ENCODE measurements at regions not wholly inside any gene's neighbourhood (a gene's known extent, or its start where the extent isn't known, plus 50 kb on each side); places are given as distances from the start of the nearest gene placed in this dataset.

DNA sequence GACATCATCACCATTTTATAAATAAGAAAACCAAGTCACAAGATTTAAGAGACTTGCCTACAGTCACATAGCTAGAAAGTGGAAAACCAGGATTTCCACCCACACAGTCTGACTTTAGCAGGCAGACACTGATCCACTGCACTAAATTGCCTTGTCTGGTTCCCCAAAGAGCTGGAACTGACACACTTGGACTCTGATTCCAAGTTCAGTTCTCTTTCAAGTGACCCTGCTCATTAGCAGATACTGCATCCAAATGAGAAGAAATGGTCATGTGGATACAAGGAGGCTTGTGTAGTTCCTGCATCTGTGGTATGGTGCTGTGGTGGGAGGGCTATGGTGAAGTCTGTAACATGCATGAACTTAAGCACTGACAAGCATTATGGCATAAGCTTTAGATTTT is 180.1 kb upstream of the MKLN1 start:
- no peak overlapping the region for H3K4me3 Mint-ChIP-seq (ENCODE audit: unreplicated experiment)
- BruUV-seq (replicated peaks): no TSS peak
- H3K36me3 Mint-ChIP-seq (ENCODE audit: insufficient read depth, unreplicated experiment): no peaks in the 10 kb centered on the region
- no peak overlapping the region for H3K27ac Mint-ChIP-seq (ENCODE audit: low read depth, unreplicated experiment)
- no peaks in the 10 kb centered on the region for H3K9me3 Mint-ChIP-seq (ENCODE audit: unreplicated experiment)
- no peak for DNase-seq (ENCODE audit: unreplicated experiment)
- CTCF ChIA-PET: interaction anchor here (0.7 to 1.1 kb wide), 2 partner anchors 13 to 159 kb away, joined by 3 read pairs; no protein-coding TSS in a partner anchor
- no peaks in the 10 kb centered on the region for H3K27me3 Mint-ChIP-seq (ENCODE audit: insufficient read depth, unreplicated experiment)
- peaks cover 17% of the 10 kb centered on the region for H3K4me1 Mint-ChIP-seq (ENCODE audit: insufficient read depth, unreplicated experiment)
- intact Hi-C loops (cut with micrococcal nuclease): no loop called here
- POLR2A ChIA-PET: interaction anchor here (0.7 kb wide), 1 partner anchor 37 kb away, joined by 4 read pairs; no protein-coding TSS in a partner anchor
- TF ChIP-seq, protein P1, sequence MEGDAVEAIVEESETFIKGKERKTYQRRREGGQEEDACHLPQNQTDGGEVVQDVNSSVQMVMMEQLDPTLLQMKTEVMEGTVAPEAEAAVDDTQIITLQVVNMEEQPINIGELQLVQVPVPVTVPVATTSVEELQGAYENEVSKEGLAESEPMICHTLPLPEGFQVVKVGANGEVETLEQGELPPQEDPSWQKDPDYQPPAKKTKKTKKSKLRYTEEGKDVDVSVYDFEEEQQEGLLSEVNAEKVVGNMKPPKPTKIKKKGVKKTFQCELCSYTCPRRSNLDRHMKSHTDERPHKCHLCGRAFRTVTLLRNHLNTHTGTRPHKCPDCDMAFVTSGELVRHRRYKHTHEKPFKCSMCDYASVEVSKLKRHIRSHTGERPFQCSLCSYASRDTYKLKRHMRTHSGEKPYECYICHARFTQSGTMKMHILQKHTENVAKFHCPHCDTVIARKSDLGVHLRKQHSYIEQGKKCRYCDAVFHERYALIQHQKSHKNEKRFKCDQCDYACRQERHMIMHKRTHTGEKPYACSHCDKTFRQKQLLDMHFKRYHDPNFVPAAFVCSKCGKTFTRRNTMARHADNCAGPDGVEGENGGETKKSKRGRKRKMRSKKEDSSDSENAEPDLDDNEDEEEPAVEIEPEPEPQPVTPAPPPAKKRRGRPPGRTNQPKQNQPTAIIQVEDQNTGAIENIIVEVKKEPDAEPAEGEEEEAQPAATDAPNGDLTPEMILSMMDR (IDR thresholded peaks at IDR 0.05; ENCODE audit: unreplicated experiment): no peak

DNA sequence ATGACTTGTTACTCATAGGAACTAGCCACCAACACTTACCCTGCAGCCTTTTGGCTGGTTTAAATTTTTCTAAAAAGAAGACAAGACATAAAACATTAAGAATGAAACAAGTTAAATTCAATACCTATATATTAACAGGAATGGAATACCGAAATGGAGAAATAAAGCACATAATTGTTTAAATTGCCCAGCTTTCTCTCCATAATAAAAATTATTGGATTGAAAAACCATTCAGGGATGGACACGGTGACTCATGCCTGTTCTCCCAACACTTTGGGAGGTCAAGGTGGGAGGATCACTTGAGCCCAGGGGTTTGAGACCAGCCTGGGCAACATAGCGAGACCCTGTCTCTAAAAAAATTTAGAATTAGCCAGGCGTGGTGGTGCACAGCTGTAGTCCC is 179.4 kb upstream of the MKLN1 start:
- Mint-ChIP-seq H3K9me3 (ENCODE audit: unreplicated experiment) (no peaks in the 10 kb centered on the region), H3K27me3 (ENCODE audit: insufficient read depth, unreplicated experiment) (no peaks in the 10 kb centered on the region), H3K4me1 (ENCODE audit: insufficient read depth, unreplicated experiment) (peaks cover 17% of the 10 kb centered on the region), H3K27ac (ENCODE audit: low read depth, unreplicated experiment) (no peak overlapping the region), H3K4me3 (ENCODE audit: unreplicated experiment) (no peak overlapping the region), H3K36me3 (ENCODE audit: insufficient read depth, unreplicated experiment) (no peaks in the 10 kb centered on the region)
- DNase-seq (ENCODE audit: unreplicated experiment): no peak
- intact Hi-C loops (cut with micrococcal nuclease): no loop called here
- BruUV-seq (replicated peaks): no TSS peak
- TF ChIP-seq, protein P1 (IDR thresholded peaks at IDR 0.05; ENCODE audit: unreplicated experiment): no peak
- ChIA-PET POLR2A (interaction anchor here (0.7 kb wide), 1 partner anchor 37 kb away, joined by 4 read pairs; no protein-coding TSS in a partner anchor), CTCF (interaction anchor here (1.1 kb wide), 1 partner anchor 13 kb away, joined by 3 read pairs; no protein-coding TSS in a partner anchor)

DNA sequence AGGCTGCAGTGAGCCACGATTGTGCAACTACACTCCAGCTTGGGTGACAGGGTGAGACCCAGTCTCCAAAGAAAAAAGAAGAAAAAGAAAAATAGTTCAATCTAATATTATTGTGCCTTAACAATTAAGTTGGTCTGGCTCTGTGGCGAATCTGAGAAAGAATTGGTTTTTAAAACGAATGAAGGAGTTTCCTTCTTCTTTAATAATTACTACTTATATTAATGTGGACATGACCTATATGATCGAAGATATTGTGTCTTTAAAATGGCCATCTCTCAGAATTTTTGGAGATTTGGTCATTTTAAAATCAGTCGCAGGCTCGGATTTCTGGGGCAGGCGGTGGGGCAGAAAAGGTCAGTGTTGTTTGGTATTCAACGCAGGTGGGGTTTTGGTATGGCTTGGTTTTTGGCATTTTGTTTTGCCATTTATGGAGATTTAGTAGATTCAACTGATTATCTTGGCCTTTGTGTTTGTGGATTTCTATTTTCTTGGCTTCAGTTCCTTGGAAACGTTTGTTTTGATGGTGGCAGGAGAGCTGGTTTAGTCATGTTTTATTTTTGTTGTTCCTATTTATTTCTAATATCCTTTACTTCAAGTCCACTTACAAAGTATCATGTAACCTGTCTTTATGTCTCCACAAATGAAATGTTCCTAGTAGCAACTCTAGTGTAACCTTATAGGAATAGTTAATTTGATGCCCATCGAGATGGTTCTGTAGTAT is 178.8 kb upstream of the MKLN1 start:
- H3K4me3 Mint-ChIP-seq (ENCODE audit: unreplicated experiment): no peak overlapping the region
- ChIA-PET CTCF (interaction anchor here (0.8 kb wide), 1 partner anchor 16 kb away, joined by 4 read pairs; no protein-coding TSS in a partner anchor), POLR2A (interaction anchor here (0.6 to 1.5 kb wide), 3 partner anchors 16 to 42 kb away, joined by 3 to 6 read pairs (median 3); no protein-coding TSS in a partner anchor)
- no TSS peak for BruUV-seq (replicated peaks)
- no peak overlapping the region for H3K27ac Mint-ChIP-seq (ENCODE audit: low read depth, unreplicated experiment)
- no peaks in the 10 kb centered on the region for H3K9me3 Mint-ChIP-seq (ENCODE audit: unreplicated experiment)
- peaks cover 17% of the 10 kb centered on the region for H3K4me1 Mint-ChIP-seq (ENCODE audit: insufficient read depth, unreplicated experiment)
- TF ChIP-seq, protein P1 (IDR thresholded peaks at IDR 0.05; ENCODE audit: unreplicated experiment): no peak
- H3K27me3 Mint-ChIP-seq (ENCODE audit: insufficient read depth, unreplicated experiment): no peaks in the 10 kb centered on the region
- H3K36me3 Mint-ChIP-seq (ENCODE audit: insufficient read depth, unreplicated experiment): no peaks in the 10 kb centered on the region
- no peak for DNase-seq (ENCODE audit: unreplicated experiment)
- intact Hi-C loops (cut with micrococcal nuclease): no loop called here

DNA sequence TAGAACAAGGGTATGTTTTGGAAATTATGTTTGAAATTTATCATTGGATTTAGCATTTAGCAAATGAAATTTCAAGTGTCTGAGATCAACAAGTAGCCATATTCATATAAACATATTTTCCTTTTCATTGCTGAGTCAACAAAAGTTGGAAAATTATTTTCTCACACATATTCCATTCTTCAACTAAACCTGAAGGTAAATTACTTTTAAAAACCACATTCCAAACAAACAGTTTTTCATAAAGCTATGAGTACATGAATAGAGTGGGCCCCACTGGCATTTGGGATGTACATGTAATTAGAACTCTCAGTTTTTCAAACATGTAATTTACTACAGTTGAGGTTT is 178.3 kb upstream of the MKLN1 start:
- Mint-ChIP-seq H3K27ac (ENCODE audit: low read depth, unreplicated experiment) (no peak overlapping the region), H3K4me1 (ENCODE audit: insufficient read depth, unreplicated experiment) (peaks cover 22% of the 10 kb centered on the region), H3K9me3 (ENCODE audit: unreplicated experiment) (no peaks in the 10 kb centered on the region), H3K27me3 (ENCODE audit: insufficient read depth, unreplicated experiment) (no peaks in the 10 kb centered on the region), H3K36me3 (ENCODE audit: insufficient read depth, unreplicated experiment) (no peaks in the 10 kb centered on the region), H3K4me3 (ENCODE audit: unreplicated experiment) (no peak overlapping the region)
- CTCF ChIA-PET: interaction anchor here (0.8 to 1.1 kb wide), 2 partner anchors 15 to 39 kb away, joined by 3 to 4 read pairs; no protein-coding TSS in a partner anchor
- POLR2A ChIA-PET: interaction anchor here (0.6 to 1.5 kb wide), 3 partner anchors 15 to 43 kb away, joined by 3 to 6 read pairs (median 3); no protein-coding TSS in a partner anchor
- intact Hi-C loops (cut with micrococcal nuclease): no loop called here
- BruUV-seq (replicated peaks): no TSS peak
- TF ChIP-seq, protein P1 (IDR thresholded peaks at IDR 0.05; ENCODE audit: unreplicated experiment): no peak
- no peak for DNase-seq (ENCODE audit: unreplicated experiment)
